HG03196 (cell line): ENCODE measurements at regions not wholly inside any gene's neighbourhood (a gene's known extent, or its start where the extent isn't known, plus 50 kb on each side); places are given as distances from the start of the nearest gene placed in this dataset.

Source experiments
- ATAC-seq: cut with Tn5 transposase; IDR thresholded peaks from one replicate; pipeline ENCODE4 v1.9.1; 2021; ENCODE audit not compliant: unreplicated experiment

GRCh38 chr13:58594747-58595600 lies 963.4 kb downstream of the PCDH17 start:
- no peak for ATAC-seq

DNA sequence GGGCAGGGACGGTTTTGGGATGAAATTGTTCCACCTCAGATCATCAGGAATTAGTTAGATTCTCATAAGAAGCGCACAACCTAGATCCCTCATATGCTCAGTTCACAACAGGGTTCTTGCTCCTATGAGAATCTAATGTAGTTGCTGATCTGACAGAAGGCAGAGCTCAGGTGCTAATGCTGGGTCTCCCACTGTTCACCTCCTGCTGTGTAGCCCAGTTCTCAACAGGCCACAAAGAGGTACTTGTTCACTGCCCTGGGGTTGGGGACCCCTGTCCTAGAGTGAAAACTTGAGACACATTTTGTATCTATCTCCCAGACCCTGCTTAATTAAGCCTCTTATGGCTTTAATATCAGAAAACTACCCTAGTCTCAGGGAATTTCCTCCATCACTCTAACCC lies 966.0 kb downstream of the PCDH17 start:
- ATAC-seq, result no peak

DNA sequence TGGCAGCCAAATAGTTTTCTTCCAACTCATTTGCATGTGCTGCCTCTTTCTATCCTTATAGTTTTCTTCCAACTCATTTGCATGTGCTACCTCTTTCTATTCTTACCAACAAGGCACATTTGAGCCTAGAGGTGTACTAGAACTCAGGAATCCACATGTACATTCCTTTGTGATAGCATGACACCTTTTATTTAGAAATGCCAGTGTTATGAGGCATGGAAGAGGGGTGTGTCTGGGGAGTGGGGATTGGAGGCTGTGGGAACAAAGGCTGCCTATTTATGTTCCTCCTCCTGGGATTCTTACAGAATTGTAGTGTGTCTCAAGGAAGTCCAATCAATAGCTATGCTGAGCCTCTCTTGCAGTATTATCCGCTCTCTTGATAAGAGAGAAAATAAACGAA lies 966.7 kb downstream of the PCDH17 start:
- no peak for ATAC-seq

DNA sequence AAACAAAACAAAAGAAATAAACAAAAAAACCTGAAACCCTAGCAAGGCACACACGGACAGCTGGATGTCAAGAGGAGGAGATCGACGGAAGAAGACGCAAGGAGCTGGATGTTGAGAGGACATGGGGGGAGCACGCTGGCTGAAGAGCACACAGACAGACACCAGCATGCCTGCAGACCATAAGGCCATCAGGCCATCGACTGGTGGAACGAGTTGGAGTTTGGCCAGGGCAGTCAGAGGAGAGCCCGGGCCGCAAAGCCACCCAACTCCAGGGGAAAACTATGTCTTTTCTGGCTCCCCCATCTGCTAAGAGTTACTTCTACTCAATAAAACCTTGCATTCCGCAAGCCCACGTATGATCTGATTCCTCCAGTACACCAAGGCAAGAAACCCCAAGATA lies 979.6 kb downstream of the PCDH17 start:
- ATAC-seq, result no peak

- no peak for ATAC-seq
These were observed 986.5 kb downstream of the PCDH17 start for GRCh38 chr13:58617880-58618665.

- ATAC-seq, result no peak
These were observed 988.0 kb downstream of the PCDH17 start for GRCh38 chr13:58619396-58620113.

- ATAC-seq, result no peak
These were observed 988.6 kb downstream of the PCDH17 start for GRCh38 chr13:58620176-58620575.

DNA sequence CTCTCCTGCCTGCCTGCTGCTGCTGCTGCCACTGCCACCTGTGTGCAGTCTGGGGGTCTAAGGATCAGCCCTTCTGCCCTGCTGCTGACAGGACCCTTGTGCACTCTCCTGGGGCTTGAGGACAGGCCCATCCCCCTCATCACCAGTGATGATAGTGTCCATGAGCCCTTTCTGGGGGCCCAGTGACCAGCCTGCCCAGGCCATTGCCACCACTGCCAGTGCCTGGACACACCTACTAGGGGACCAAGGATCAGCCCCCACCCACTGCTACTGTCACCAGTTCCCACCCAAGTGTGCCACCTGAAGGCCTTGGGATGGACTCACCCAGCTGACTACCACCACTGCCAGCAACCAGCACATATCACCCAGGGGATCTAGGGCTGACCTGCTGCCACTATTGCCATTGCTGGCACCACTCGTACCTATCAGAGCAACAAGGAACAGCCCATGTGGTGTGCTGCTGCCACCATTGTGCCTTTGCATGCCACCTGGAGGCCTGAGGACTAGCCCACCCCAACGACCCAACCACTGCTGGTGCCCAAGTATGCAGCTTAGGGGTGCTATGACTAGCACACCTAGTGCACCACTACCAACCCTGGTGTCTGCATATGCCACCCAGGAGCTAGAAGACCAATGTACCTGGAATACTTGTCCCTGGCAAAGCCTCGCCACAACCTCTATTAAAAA lies 994.3 kb downstream of the PCDH17 start:
- no peak for ATAC-seq

DNA sequence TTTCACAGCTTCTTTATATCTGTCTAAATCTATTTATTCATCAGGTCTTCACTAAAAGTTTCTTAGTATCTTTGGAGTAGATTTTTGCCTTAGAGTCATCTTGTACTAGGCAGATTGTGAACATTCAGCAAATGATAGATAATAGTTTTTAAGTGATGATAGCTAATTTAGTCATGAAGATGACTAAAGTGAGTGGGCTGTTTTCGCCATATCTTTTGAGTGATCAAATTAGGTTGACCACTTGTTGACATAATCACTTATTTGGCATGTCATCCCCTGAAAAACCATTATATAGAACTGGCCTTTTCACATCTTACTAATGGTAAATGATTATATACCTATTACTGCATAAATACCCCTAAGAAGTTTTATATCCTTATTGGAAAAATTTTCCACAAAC lies 999.2 kb downstream of the PCDH17 start:
- ATAC-seq, result no peak

DNA sequence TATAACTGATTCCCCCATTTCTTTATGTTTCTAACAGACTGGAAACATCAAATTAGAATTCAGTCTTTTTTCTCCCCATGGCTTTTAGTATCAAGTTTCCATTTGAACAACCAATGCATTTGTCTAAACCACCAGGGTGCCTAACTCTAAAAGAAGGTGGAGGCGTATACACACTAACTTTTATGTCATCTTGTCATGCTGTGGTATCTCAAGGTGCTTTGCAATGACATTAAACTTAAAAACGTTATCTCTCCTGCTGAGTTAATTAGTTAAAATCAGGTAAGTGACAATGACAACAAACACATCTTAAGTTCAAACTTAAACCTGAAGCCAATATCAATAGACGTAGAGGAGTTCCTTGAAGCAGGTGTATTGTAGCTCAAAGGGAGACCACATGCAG lies 1001.7 kb downstream of the PCDH17 start:
- no peak for ATAC-seq

DNA sequence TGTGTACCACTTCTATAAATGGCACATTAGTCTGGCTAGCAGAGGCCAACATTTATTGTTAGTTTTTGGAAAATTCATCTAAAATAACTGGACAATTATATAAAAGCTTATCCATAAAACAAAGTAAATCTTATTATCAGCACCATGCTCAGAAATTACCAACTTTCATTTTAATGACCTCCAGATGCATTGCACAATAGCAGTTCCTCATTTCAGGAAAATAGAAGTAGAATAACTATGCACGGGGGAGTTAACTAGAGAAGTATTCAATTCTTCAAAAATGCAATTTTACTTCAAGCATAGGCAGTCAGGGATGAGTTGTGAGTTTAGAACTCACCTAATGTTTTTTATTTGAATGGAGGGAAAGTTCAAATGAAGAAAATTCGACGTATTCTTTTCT lies 1023.5 kb downstream of the PCDH17 start:
- no peak for ATAC-seq

DNA sequence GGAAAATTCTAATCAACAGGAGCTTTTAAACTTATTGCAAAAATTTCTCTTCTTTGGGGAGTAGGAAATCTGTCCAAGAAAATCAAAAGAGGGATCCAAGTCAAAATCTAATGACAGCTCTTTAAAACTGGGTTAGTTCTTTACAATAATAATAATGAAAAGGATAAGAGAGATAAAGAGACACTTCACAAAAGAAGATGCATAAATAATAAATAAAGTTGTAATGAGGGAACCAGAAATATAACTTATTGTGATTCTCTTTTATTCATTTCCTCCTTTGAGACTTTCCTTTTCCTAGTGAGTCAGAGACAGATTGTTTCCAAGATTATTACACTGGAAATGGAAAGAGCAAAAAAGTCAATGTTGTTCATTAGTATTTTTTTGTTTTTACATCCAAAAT lies 1029.3 kb downstream of the PCDH17 start:
- ATAC-seq, result no peak

DNA sequence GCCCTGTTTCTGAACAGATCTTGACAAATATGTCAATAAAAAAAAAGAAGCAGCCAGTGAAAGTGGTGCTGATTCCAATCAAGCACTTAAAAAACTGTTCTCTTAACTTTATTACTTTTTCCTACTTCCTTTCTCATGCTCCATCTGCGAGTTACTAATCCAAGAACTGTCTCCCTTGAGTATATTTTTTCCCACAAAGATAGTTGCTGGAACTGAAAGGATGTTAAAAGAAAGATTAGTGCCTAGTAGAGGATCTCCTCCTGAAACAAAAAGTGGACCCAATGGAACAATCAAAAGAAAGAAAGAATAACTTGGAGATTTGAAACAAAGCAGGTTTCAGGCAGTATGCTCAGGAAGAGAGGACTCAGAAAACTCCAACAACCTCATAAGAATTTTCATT lies 1034.8 kb downstream of the PCDH17 start:
- no peak for ATAC-seq

DNA sequence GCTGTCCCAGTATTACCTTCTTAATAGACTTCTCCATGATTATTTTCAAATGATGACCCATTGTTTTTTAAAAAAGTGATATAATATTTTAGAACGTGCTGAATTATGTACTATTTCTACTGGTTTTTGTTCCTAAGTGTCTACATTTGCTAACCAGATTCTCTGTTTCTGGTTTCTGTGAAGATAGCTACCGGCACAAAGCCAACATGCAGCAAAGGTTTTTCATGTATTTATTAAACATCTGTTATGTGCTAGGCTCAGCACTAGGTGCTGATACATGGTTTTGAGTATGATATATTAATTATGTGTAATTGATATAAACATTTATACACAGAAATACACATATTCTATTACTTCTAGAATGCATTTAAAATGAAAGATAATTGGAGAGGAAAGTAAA lies 1035.6 kb downstream of the PCDH17 start:
- no peak for ATAC-seq

DNA sequence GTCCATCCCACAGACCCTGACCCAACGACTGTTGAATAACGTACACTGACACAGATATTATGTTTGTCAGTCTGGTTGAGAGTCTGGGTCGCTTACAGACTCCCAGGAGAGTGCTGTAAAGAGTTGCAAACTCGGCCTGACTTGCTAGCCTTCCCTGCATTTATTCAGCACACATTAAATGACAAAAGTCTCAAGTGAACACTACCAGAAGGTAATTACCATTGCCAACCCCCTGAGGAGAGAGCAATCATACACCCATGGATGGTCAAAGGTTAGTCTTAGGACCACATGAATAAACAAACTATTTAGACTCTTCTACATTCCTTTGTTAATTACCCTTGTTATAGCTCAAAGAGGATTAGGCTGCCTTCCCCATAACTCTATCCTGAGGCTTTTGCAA lies 1048.6 kb downstream of the PCDH17 start:
- no peak for ATAC-seq

DNA sequence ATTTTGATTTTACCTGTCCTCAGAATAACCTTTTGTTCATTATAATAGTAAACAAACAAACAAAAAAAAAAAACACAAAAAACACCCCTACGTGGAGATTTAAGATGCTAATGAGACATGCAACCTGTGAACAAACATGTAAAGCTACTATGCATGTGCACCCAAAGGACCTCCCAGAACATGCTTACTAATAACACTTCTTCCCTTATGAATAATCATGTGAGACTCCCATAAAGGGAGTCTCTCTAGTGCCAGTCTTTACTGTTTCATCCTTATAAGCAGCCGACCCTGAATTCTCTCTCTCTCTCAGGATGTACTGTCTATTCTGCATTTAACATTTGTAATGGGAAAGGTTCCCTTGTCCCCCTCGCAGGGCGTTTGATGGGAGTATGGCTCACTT lies 1051.1 kb downstream of the PCDH17 start:
- no peak for ATAC-seq

GRCh38 chr13:58687148-58687547 lies 1055.6 kb downstream of the PCDH17 start:
- no peak for ATAC-seq

DNA sequence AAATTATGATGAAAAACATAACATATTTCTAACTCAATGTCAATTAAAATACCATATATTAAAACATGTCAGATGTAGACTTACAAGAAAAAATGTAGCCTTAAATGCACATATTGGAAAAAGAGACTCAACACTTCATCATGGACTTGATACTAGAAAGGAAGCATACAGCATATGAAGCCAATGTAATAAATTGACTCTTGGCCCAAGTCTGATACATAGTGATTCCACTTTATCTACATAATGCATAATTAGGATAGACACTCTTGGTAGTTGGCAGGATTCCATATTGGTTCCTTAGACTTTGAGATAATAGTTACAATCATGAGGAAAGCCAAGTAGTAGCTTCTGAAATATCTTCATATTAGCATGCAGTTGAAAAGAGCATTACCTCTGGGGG lies 1067.0 kb downstream of the PCDH17 start:
- ATAC-seq, result no peak

- ATAC-seq, result no peak
These were observed 1073.4 kb downstream of the PCDH17 start for GRCh38 chr13:58704953-58705352.

- ATAC-seq, result no peak
These were observed 1074.9 kb downstream of the PCDH17 start for GRCh38 chr13:58706421-58706820.

GRCh38 chr13:58712191-58712590 lies 1080.6 kb downstream of the PCDH17 start:
- no peak for ATAC-seq
